Upper lobe of left lung (tissue), 6 donors: ENCODE measurements at regions not wholly inside any gene's neighbourhood (a gene's known extent, or its start where the extent isn't known, plus 50 kb on each side); places are given as distances from the start of the nearest gene placed in this dataset.
"Not testable (repeated sequence)": the region's sequence is repeated elsewhere in the genome, so short reads cannot be mapped to it uniquely, and the experiment has no call there.

Source experiments
- ATAC-seq, 2 donors: fragments of 200-7000 bp; cut with Tn5 transposase; one replicate each; pipeline ENCODE4 v1.9.1; 2022; ENCODE audit warnings: mild to moderate bottlenecking in 2 of 2, moderate library complexity in 2 of 2; ENCODE audit not compliant: low FRiP score in 2 of 2
- DNase-seq, 2 donors: peaks; one replicate each; pipeline ENCODE4 v3.0.0-alpha.2; 2019 to 2020
- H3K27ac ChIP-seq, 4 donors: fragments of 200-600 bp; sonication (generic); one replicate each; pipeline ENCODE4 v1.5.1; 2016 to 2019
- H3K27me3 ChIP-seq, 4 donors: fragments of 200-600 bp; sonication (generic); one replicate each; pipeline ENCODE4 v1.5.1; 2017 to 2019
- H3K36me3 ChIP-seq, 4 donors: fragments of 200-600 bp; sonication (generic); one replicate each; pipeline ENCODE4 v1.5.1; 2016 to 2019
- H3K4me1 ChIP-seq, 4 donors: fragments of 200-600 bp; sonication (generic); one replicate each; pipeline ENCODE4 v1.5.1; 2018 to 2019
- H3K4me3 ChIP-seq, 4 donors: fragments of 200-600 bp; sonication (generic); one replicate each; pipeline ENCODE4 v1.5.1; 2017 to 2019; ENCODE audit warnings: mild to moderate bottlenecking in 2 of 4, moderate library complexity in 1 of 4
- H3K9me3 ChIP-seq, 4 donors: fragments of 200-600 bp; sonication (generic); one replicate each; pipeline ENCODE4 v1.5.1; 2018 to 2019
- EP300 ChIP-seq, 4 donors: sonication (generic); formaldehyde crosslinking; IDR thresholded peaks; one replicate each; pipeline ENCODE4 v1.5.1; 2017; ENCODE audit warnings: antibody characterized with exemption in 4 of 4, control low read depth in 2 of 4
- POLR2A ChIP-seq, 4 donors: fragments of 450-650 bp; IDR thresholded peaks; one replicate each; pipeline ENCODE4 v1.5.1; 2016 to 2017; ENCODE audit warnings: antibody characterized with exemption in 4 of 4, mild to moderate bottlenecking in 2 of 4
- POLR2AphosphoS5 ChIP-seq, 2 donors: sonication (generic); formaldehyde crosslinking; IDR thresholded peaks; one replicate each; pipeline ENCODE4 v1.5.1; 2017; ENCODE audit warnings: antibody characterized with exemption in 2 of 2
- WGBS, 2 donors: methylation state at CpG; one replicate each; pipeline ENCODE4 v1.1.5; 2017 to 2018; 5-methylcytosine and 5-hydroxymethylcytosine counted together
- TF ChIP-seq, protein P1 (sequence below), 6 experiments: fragments of 450-650 bp in 4 of 6; fragments of 200-600 bp in 2 of 6; sonication (generic) in 2 of 6; IDR thresholded peaks; one replicate each; pipeline ENCODE4 v1.5.1; 2016 to 2019; ENCODE audit warnings: antibody characterized with exemption in 6 of 6
- donor health status: DM: no; HTN: no; CAD: no; lungs with moderate emphysema.
- donor health status: DM: no; HTN: yes; CAD: no; lungs with severe emphysema.

DNA sequence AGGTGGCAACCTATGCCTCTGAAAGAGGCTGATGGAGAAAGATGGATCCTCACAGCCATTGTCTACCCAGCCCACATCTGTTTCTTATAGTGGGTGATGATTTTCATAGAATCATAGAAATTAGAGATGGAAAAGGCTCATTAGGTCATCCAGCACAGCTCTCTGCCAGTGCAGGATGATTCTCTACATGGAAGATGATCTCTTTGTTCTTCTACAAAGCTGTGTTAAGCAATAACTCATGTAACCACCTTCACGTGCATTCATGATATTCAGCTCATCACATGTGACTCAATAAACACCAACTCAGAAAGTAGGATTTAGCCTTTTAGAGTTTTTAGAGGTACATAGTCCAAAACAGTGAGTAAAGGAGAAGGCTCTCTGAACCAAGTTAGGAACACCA lies 539.4 kb upstream of the ID2 start:
- Histone ChIP-seq H3K4me3 (no peak overlapping the region), H3K27ac (no peak overlapping the region), H3K9me3 (no peaks in the 10 kb centered on the region), H3K27me3 (no peaks in the 10 kb centered on the region), H3K36me3 (no peaks in the 10 kb centered on the region), H3K4me1 (peaks cover 3 to 11% (median 10%) of the 10 kb centered on the region in 4 donors)
- TF ChIP-seq EP300 (IDR thresholded peaks at IDR 0.05) (no peak), POLR2A (IDR thresholded peaks at IDR 0.05) (no peak), POLR2AphosphoS5 (IDR thresholded peaks at IDR 0.05) (no peak)
- TF ChIP-seq, protein P1, sequence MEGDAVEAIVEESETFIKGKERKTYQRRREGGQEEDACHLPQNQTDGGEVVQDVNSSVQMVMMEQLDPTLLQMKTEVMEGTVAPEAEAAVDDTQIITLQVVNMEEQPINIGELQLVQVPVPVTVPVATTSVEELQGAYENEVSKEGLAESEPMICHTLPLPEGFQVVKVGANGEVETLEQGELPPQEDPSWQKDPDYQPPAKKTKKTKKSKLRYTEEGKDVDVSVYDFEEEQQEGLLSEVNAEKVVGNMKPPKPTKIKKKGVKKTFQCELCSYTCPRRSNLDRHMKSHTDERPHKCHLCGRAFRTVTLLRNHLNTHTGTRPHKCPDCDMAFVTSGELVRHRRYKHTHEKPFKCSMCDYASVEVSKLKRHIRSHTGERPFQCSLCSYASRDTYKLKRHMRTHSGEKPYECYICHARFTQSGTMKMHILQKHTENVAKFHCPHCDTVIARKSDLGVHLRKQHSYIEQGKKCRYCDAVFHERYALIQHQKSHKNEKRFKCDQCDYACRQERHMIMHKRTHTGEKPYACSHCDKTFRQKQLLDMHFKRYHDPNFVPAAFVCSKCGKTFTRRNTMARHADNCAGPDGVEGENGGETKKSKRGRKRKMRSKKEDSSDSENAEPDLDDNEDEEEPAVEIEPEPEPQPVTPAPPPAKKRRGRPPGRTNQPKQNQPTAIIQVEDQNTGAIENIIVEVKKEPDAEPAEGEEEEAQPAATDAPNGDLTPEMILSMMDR (IDR thresholded peaks at IDR 0.05) = no peak
- no peak for DNase-seq
- no peak for ATAC-seq
- 76 to 100% methylated on average over 1 of the region's 1 CpG for WGBS, 2 donors

GRCh38 chr2:8144131-8144631 lies 537.7 kb upstream of the ID2 start:
- Histone ChIP-seq H3K36me3 (no peaks in the 10 kb centered on the region), H3K4me1 (peaks cover 3 to 11% (median 10%) of the 10 kb centered on the region in 4 donors), H3K27me3 (no peaks in the 10 kb centered on the region), H3K9me3 (no peaks in the 10 kb centered on the region), H3K27ac (no peak overlapping the region), H3K4me3 (no peak overlapping the region)
- TF ChIP-seq POLR2A (IDR thresholded peaks at IDR 0.05) = no peak
- no peak for TF ChIP-seq EP300 (IDR thresholded peaks at IDR 0.05)
- TF ChIP-seq, protein P1 (IDR thresholded peaks at IDR 0.05) = no peak
- TF ChIP-seq POLR2AphosphoS5 (IDR thresholded peaks at IDR 0.05) = no peak
- DNase-seq = no peak
- ATAC-seq = no peak
- WGBS, 2 donors = 84 to 98% methylated on average over 2 of the region's 2 CpGs

- H3K4me1 ChIP-seq = peaks cover 0 to 10% (median 9%) of the 10 kb centered on the region in 4 donors
- no peaks in the 10 kb centered on the region for H3K27me3 ChIP-seq
- ATAC-seq (no peak), DNase-seq (no peak)
- no peak overlapping the region for H3K27ac ChIP-seq
- no peaks in the 10 kb centered on the region for H3K36me3 ChIP-seq
- TF ChIP-seq, protein P1 (IDR thresholded peaks at IDR 0.05) = no peak
- TF ChIP-seq POLR2A (IDR thresholded peaks at IDR 0.05) = no peak
- no peak for TF ChIP-seq POLR2AphosphoS5 (IDR thresholded peaks at IDR 0.05)
- no peak for TF ChIP-seq EP300 (IDR thresholded peaks at IDR 0.05)
- no peaks in the 10 kb centered on the region for H3K9me3 ChIP-seq
- 78 to 88% methylated on average over 3 of the region's 3 CpGs for WGBS, 2 donors
- H3K4me3 ChIP-seq = no peak overlapping the region
Observed at GRCh38 chr2:8144785-8145184, 537.1 kb upstream of the ID2 start.

DNA sequence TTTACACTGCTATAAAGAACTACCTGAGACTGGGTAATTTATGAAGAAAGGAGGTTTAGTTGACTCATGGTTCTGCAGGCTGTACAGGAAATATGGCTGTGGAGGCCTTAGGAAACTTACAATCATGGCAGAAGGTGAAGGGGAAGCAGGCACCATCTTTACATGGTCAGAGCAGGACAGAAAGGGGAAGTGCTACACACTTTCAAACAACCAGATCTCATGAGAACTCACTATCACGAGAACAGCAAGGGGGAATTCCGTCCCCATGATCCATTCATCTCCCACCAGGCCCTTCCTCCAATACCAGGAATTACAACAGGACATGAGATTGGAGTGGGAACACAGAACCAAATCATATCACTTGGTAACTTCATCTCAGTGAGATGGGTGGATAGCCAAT lies 536.5 kb upstream of the ID2 start:
- H3K4me1 ChIP-seq = peaks cover 0 to 10% (median 7%) of the 10 kb centered on the region in 4 donors
- not testable (repeated sequence) for ATAC-seq, H3K27ac ChIP-seq, H3K27me3 ChIP-seq, H3K9me3 ChIP-seq, H3K4me3 ChIP-seq, H3K36me3 ChIP-seq, DNase-seq
- WGBS, 2 donors = 60 to 69% methylated on average over 2 of the region's 2 CpGs

DNA sequence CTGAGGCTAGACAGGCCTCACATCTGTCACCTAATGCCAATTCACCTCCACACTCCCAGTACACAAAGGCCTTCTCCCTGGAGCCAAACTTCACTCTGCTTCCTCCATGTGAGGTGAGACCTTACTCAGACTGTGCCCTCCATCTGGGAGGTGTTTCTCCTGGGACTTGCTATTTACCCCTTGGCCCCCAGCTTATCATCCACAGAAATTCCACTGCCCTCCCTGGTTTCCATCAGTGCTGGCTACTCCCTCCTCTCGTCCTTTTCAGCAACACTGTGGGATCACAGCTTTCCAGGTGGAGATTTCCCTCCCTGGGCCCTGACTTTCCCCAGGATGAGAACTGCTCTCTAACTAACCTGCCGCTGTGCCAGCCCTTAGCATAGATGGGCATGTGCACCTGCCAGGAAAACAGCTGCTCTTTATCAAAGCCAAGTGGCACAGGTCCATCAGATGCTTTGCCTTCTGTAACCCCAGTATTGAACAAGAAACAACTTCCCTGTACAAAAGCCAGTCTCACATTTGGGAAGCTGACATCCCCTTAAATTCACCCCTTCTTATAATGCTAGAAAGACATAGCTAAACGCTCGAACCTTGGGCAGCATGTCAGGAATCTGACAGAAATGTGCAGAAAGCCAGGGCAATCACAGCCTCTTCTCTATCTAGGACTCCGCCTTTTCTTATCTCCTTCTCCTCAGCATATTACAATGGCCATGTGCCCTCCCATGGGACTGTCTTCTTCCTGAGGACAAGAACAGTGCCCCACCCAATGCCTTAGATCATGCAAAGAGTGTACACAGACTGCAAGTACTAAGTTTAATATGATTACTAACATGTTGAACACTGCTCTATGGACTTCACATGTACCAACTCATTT lies 535.5 kb upstream of the ID2 start:
- Histone ChIP-seq H3K36me3 (no peaks in the 10 kb centered on the region), H3K4me3 (no peak overlapping the region), H3K4me1 (peaks cover 0 to 10% (median 7%) of the 10 kb centered on the region in 4 donors), H3K27me3 (no peaks in the 10 kb centered on the region), H3K27ac (peak overlapping the region in 3 of 4 donors; percentile 15 to 64 (median 32)), H3K9me3 (no peaks in the 10 kb centered on the region)
- TF ChIP-seq, protein P1 (IDR thresholded peaks at IDR 0.05) = no peak
- TF ChIP-seq POLR2AphosphoS5 (IDR thresholded peaks at IDR 0.05) (peak in 1 of 2 donors; percentile 41), EP300 (IDR thresholded peaks at IDR 0.05) (peak in 2 of 4 donors; percentile 40 to 48)
- DNase-seq (no peak), ATAC-seq (peak in 1 of 2 donors; percentile 67)
- 62 to 69% methylated on average over 5 of the region's 5 CpGs for WGBS, 2 donors
